Liver (tissue), 8 donors: ENCODE measurements at regions not wholly inside any gene's neighbourhood (a gene's known extent, or its start where the extent isn't known, plus 50 kb on each side); places are given as distances from the start of the nearest gene placed in this dataset.

Experiments
- DNase-seq: peaks from one replicate; pipeline ENCODE4 v3.0.0-alpha.2; 2017; ENCODE audit warnings: low spot score
- H3K27ac ChIP-seq, 2 donors: one replicate each; pipeline ENCODE4 v1.7.0; 2013; ENCODE audit warnings: inconsistent platforms in 2 of 2, low read length in 2 of 2, control low read depth in 1 of 2, low read depth in 1 of 2, mild to moderate bottlenecking in 1 of 2
- H3K27me3 ChIP-seq, 4 donors: one replicate each; pipeline versions ENCODE4 v1.6.1 to v1.7.0; 2013; ENCODE audit warnings: low read length in 3 of 4, inconsistent platforms in 1 of 4, mild to moderate bottlenecking in 1 of 4, moderate library complexity in 1 of 4; ENCODE audit not compliant: control insufficient read depth in 4 of 4, insufficient read depth in 4 of 4
- H3K36me3 ChIP-seq, 4 donors: one replicate each; pipeline versions ENCODE4 v1.6.1 to v1.7.0; 2013; ENCODE audit warnings: low read length in 3 of 4, mild to moderate bottlenecking in 3 of 4, low read depth in 1 of 4, moderate library complexity in 1 of 4; ENCODE audit not compliant: control insufficient read depth in 4 of 4, insufficient read depth in 3 of 4
- H3K4me1 ChIP-seq, 4 donors: one replicate each; pipeline versions ENCODE4 v1.6.1 to v1.7.0; 2013; ENCODE audit warnings: low read length in 3 of 4, mild to moderate bottlenecking in 3 of 4, moderate library complexity in 1 of 4; ENCODE audit not compliant: control insufficient read depth in 4 of 4, insufficient read depth in 4 of 4
- H3K4me3 ChIP-seq, 3 donors: one replicate each; pipeline versions ENCODE4 v1.6.1 to v1.7.0; 2013; ENCODE audit warnings: low read length in 3 of 3, control low read depth in 1 of 3, low read depth in 1 of 3, mild to moderate bottlenecking in 1 of 3
- H3K9ac ChIP-seq, 2 donors: one replicate each; pipeline ENCODE4 v1.7.0; 2013; ENCODE audit warnings: low read length in 2 of 2, mild to moderate bottlenecking in 2 of 2, moderate library complexity in 2 of 2, control low read depth in 1 of 2, low read depth in 1 of 2
- H3K9me3 ChIP-seq, 4 donors: one replicate each; pipeline versions ENCODE4 v1.6.1 to v1.7.0; 2013; ENCODE audit warnings: low read length in 3 of 4; ENCODE audit not compliant: control insufficient read depth in 4 of 4
- EGR1 ChIP-seq, 2 donors: IDR thresholded peaks; 2 replicates each; pipeline ENCODE4 v1.6.1; 2016 to 2018; ENCODE audit warnings: antibody characterized with exemption in 2 of 2, low read depth in 2 of 2
- FOXA1 ChIP-seq: IDR thresholded peaks from 2 replicates; pipeline ENCODE4 v1.6.1; 2016; ENCODE audit warnings: antibody characterized with exemption
- FOXA2 ChIP-seq: IDR thresholded peaks from 2 replicates; pipeline ENCODE4 v1.6.1; 2016; ENCODE audit warnings: antibody characterized with exemption
- GABPA ChIP-seq, 2 donors: IDR thresholded peaks in 1 of 2; conservative IDR thresholded peaks in 1 of 2; 2 replicates each; pipeline ENCODE4 v1.6.1; 2016; ENCODE audit warnings: antibody characterized with exemption in 2 of 2, mild to moderate bottlenecking in 1 of 2, moderate library complexity in 1 of 2
- HNF4A ChIP-seq, 2 donors: conservative IDR thresholded peaks; 2 replicates each; pipeline ENCODE4 v1.6.1; 2016; ENCODE audit warnings: antibody characterized with exemption in 2 of 2, mild to moderate bottlenecking in 2 of 2
- NR2F2 ChIP-seq: IDR thresholded peaks from 2 replicates; pipeline ENCODE4 v1.6.1; 2016; ENCODE audit warnings: antibody characterized with exemption
- RAD21 ChIP-seq, 2 donors: IDR thresholded peaks; 2 replicates each; pipeline ENCODE4 v1.6.1; 2016; ENCODE audit warnings: antibody characterized with exemption in 2 of 2, mild to moderate bottlenecking in 2 of 2
- RXRA ChIP-seq, 2 donors: IDR thresholded peaks; 2 replicates each; pipeline ENCODE4 v1.6.1; 2017 to 2018; ENCODE audit warnings: antibody characterized with exemption in 2 of 2, mild to moderate bottlenecking in 1 of 2
- SP1 ChIP-seq: IDR thresholded peaks from 2 replicates; pipeline ENCODE4 v1.6.1; 2018; ENCODE audit warnings: antibody characterized with exemption, mild to moderate bottlenecking
- TAF1 ChIP-seq: conservative IDR thresholded peaks from 2 replicates; pipeline ENCODE4 v1.6.1; 2016; ENCODE audit warnings: antibody characterized with exemption, mild to moderate bottlenecking
- YY1 ChIP-seq: IDR thresholded peaks from 2 replicates; pipeline ENCODE4 v1.6.1; 2016; ENCODE audit warnings: antibody characterized with exemption, mild to moderate bottlenecking
- WGBS: extraction: QIAGEN DNeasy Blood & Tissue Kit; methylation state at CpG from one replicate; pipeline ENCODE4 v1.1.7; 2013; 5-methylcytosine and 5-hydroxymethylcytosine counted together
- TF ChIP-seq, protein P1 (sequence below): IDR thresholded peaks from 2 replicates; pipeline ENCODE4 v1.6.1; 2016; ENCODE audit warnings: antibody characterized with exemption
- TF ChIP-seq, protein P2 (sequence below): IDR thresholded peaks from 2 replicates; pipeline ENCODE4 v1.6.1; 2016; ENCODE audit warnings: antibody characterized with exemption
- TF ChIP-seq, protein P3 (sequence below): fragments of 150-350 bp; IDR thresholded peaks from 2 replicates; pipeline ENCODE4 v1.5.1; 2017; ENCODE audit warnings: improper control_type of control experiment, low read depth, low read length; ENCODE audit not compliant: missing input control
- TF ChIP-seq, protein P4 (sequence below): IDR thresholded peaks from 2 replicates; pipeline ENCODE4 v1.6.1; 2016; ENCODE audit warnings: antibody characterized with exemption, mild to moderate bottlenecking
- TF ChIP-seq, protein P5 (sequence below): IDR thresholded peaks from 2 replicates; pipeline ENCODE4 v1.6.1; 2016; ENCODE audit warnings: antibody characterized with exemption
- donor health status: healthy.
- donor health status: healthy.
- donor health status: healthy.
- donor health status: healthy.
- donor health status: healthy.

DNA sequence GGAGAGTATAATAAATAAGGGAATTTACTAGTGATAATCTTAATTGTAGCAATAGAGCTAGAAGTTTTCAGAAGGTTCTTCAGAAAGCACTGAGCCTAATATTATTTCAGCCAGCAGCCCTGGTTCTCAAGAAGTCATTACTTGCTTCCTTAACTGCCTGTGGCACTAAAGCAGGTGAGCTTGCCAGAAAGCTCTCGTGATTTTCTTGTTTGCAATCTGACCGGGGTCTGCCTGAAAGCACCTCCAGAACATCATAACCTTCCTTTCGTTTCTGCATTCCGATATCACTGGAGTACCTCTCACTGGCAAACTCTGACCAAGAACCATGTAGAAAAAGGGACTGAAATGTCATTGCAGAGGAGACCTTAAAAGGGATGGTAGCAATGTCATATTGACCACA lies 510.3 kb downstream of the ZIC1 start:
- no peak for DNase-seq
- no peaks in the 10 kb centered on the region for H3K27me3 ChIP-seq
- no peak overlapping the region for H3K9ac ChIP-seq
- H3K4me3 ChIP-seq, result no peak overlapping the region
- H3K9me3 ChIP-seq, result no peaks in the 10 kb centered on the region
- WGBS, result 62% methylated on average over 4 of the region's 4 CpGs
- TF ChIP-seq FOXA2 (no peak), TAF1 (no peak), HNF4A (conservative IDR thresholded peaks at IDR 0.05) (no peak), NR2F2 (no peak), EGR1 (IDR thresholded peaks at IDR 0.05; ENCODE audit: low read depth in 2 of 2) (no peak), RXRA (IDR thresholded peaks at IDR 0.05) (no peak), YY1 (no peak), GABPA (IDR thresholded peaks at IDR 0.05 in 1 of 2, conservative IDR thresholded peaks at IDR 0.05 in 1 of 2) (no peak), RAD21 (IDR thresholded peaks at IDR 0.05) (no peak), FOXA1 (no peak)
- TF ChIP-seq, protein P1, sequence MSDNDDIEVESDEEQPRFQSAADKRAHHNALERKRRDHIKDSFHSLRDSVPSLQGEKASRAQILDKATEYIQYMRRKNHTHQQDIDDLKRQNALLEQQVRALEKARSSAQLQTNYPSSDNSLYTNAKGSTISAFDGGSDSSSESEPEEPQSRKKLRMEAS, result no peak
- TF ChIP-seq, protein P2, sequence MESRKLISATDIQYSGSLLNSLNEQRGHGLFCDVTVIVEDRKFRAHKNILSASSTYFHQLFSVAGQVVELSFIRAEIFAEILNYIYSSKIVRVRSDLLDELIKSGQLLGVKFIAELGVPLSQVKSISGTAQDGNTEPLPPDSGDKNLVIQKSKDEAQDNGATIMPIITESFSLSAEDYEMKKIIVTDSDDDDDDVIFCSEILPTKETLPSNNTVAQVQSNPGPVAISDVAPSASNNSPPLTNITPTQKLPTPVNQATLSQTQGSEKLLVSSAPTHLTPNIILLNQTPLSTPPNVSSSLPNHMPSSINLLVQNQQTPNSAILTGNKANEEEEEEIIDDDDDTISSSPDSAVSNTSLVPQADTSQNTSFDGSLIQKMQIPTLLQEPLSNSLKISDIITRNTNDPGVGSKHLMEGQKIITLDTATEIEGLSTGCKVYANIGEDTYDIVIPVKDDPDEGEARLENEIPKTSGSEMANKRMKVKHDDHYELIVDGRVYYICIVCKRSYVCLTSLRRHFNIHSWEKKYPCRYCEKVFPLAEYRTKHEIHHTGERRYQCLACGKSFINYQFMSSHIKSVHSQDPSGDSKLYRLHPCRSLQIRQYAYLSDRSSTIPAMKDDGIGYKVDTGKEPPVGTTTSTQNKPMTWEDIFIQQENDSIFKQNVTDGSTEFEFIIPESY, result no peak
- TF ChIP-seq, protein P3, sequence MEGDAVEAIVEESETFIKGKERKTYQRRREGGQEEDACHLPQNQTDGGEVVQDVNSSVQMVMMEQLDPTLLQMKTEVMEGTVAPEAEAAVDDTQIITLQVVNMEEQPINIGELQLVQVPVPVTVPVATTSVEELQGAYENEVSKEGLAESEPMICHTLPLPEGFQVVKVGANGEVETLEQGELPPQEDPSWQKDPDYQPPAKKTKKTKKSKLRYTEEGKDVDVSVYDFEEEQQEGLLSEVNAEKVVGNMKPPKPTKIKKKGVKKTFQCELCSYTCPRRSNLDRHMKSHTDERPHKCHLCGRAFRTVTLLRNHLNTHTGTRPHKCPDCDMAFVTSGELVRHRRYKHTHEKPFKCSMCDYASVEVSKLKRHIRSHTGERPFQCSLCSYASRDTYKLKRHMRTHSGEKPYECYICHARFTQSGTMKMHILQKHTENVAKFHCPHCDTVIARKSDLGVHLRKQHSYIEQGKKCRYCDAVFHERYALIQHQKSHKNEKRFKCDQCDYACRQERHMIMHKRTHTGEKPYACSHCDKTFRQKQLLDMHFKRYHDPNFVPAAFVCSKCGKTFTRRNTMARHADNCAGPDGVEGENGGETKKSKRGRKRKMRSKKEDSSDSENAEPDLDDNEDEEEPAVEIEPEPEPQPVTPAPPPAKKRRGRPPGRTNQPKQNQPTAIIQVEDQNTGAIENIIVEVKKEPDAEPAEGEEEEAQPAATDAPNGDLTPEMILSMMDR, result no peak
- TF ChIP-seq, protein P4, sequence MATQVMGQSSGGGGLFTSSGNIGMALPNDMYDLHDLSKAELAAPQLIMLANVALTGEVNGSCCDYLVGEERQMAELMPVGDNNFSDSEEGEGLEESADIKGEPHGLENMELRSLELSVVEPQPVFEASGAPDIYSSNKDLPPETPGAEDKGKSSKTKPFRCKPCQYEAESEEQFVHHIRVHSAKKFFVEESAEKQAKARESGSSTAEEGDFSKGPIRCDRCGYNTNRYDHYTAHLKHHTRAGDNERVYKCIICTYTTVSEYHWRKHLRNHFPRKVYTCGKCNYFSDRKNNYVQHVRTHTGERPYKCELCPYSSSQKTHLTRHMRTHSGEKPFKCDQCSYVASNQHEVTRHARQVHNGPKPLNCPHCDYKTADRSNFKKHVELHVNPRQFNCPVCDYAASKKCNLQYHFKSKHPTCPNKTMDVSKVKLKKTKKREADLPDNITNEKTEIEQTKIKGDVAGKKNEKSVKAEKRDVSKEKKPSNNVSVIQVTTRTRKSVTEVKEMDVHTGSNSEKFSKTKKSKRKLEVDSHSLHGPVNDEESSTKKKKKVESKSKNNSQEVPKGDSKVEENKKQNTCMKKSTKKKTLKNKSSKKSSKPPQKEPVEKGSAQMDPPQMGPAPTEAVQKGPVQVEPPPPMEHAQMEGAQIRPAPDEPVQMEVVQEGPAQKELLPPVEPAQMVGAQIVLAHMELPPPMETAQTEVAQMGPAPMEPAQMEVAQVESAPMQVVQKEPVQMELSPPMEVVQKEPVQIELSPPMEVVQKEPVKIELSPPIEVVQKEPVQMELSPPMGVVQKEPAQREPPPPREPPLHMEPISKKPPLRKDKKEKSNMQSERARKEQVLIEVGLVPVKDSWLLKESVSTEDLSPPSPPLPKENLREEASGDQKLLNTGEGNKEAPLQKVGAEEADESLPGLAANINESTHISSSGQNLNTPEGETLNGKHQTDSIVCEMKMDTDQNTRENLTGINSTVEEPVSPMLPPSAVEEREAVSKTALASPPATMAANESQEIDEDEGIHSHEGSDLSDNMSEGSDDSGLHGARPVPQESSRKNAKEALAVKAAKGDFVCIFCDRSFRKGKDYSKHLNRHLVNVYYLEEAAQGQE, result no peak
- TF ChIP-seq, protein P5, sequence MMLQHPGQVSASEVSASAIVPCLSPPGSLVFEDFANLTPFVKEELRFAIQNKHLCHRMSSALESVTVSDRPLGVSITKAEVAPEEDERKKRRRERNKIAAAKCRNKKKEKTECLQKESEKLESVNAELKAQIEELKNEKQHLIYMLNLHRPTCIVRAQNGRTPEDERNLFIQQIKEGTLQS, result no peak
- no peaks in the 10 kb centered on the region for H3K36me3 ChIP-seq
- H3K27ac ChIP-seq, result no peak overlapping the region
- H3K4me1 ChIP-seq, result no peaks in the 10 kb centered on the region

DNA sequence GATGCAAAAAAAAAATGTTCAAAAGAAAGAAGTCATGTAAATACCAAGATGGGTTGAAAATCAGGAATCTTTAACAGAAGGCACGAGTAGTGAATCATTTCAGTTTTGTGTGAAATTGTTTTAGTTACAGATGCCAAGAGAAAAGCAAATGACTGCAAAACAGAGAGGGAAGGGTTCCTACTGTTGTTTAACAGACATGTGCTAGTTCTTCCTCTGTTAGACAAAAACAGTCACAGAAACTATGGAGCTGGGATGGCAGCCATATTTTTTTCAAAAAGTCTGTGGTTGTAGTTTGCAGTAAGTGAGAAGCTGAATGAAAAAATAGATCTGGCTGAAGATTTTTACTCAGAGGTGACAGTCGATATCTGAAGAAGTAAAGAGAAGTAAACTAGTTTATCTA lies 511.9 kb downstream of the ZIC1 start:
- Histone ChIP-seq H3K27me3 (no peaks in the 10 kb centered on the region), H3K4me1 (no peaks in the 10 kb centered on the region), H3K36me3 (no peaks in the 10 kb centered on the region), H3K27ac (no peak overlapping the region), H3K9ac (no peak overlapping the region), H3K9me3 (no peaks in the 10 kb centered on the region), H3K4me3 (no peak overlapping the region)
- WGBS, result 79% methylated on average over 2 of the region's 2 CpGs
- TF ChIP-seq SP1, result no peak
- no peak for DNase-seq
